Panc1 (cell line): ENCODE measurements at regions not wholly inside any gene's neighbourhood (a gene's known extent, or its start where the extent isn't known, plus 50 kb on each side); places are given as distances from the start of the nearest gene placed in this dataset.

Source experiments
- CTCF ChIP-seq: fragments of 450-650 bp; IDR thresholded peaks from 2 replicates; pipeline ENCODE4 v1.5.1; 2017; ENCODE audit warnings: mild to moderate bottlenecking
- POLR2AphosphoS5 ChIP-seq: IDR thresholded peaks from 2 replicates; pipeline ENCODE4 v1.6.1; 2012; ENCODE audit warnings: mild to moderate bottlenecking, low read depth, low read length, moderate library complexity
- REST ChIP-seq, 2 experiments: IDR thresholded peaks; 2 replicates each; pipeline ENCODE4 v1.6.1; 2011 to 2012; ENCODE audit warnings: low read depth in 2 of 2, control low read depth in 1 of 2, low read length in 1 of 2, mild to moderate bottlenecking in 1 of 2, moderate library complexity in 1 of 2; ENCODE audit not compliant: insufficient read depth in 1 of 2
- SIN3A ChIP-seq: IDR thresholded peaks from 2 replicates; pipeline ENCODE4 v1.6.1; 2012; ENCODE audit warnings: low read depth, mild to moderate bottlenecking, low read length, moderate library complexity, borderline replicate concordance; ENCODE audit not compliant: insufficient read depth
- TCF7L2 ChIP-seq: IDR thresholded peaks from 2 replicates; pipeline ENCODE4 v1.6.1; 2011; ENCODE audit warnings: mild to moderate bottlenecking, low read depth, low read length, inconsistent platforms

- TF ChIP-seq CTCF: no peak
- TF ChIP-seq SIN3A: no peak
- TF ChIP-seq POLR2AphosphoS5: no peak
- TF ChIP-seq REST (IDR thresholded peaks at IDR 0.05; ENCODE audit: insufficient read depth in 1 of 2, low read depth in 2 of 2, low read length in 1 of 2): no peak
- TF ChIP-seq TCF7L2: peak; percentile 92
These were observed 197.3 kb downstream of the MATN1 start for GRCh38 chr1:30525971-30526651.
